ENCODE measurements at regions not wholly inside any gene's neighbourhood (a gene's known extent, or its start where the extent isn't known, plus 50 kb on each side); places are given as distances from the start of the nearest gene placed in this dataset.

DNA sequence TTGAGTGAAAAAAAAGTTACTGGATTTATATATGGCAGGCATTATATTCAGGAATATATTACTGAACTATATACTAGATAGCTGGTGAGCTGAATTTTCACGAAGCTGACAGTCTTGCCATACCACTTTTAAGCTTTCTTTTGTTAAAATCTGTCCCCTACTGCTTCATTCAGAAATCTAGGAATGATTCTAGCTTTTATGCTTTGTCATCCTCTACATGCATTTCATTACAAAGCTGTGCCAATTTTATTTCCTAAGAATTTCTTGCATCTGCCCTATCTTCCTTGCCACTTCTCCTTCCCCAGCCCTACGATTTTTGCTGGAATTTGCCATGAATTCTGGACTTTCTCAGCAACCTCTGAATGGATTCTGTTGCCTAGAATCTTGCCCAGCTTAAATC is 158.5 kb upstream of the ADGRB3 start:
- TF ChIP-seq, protein P1, sequence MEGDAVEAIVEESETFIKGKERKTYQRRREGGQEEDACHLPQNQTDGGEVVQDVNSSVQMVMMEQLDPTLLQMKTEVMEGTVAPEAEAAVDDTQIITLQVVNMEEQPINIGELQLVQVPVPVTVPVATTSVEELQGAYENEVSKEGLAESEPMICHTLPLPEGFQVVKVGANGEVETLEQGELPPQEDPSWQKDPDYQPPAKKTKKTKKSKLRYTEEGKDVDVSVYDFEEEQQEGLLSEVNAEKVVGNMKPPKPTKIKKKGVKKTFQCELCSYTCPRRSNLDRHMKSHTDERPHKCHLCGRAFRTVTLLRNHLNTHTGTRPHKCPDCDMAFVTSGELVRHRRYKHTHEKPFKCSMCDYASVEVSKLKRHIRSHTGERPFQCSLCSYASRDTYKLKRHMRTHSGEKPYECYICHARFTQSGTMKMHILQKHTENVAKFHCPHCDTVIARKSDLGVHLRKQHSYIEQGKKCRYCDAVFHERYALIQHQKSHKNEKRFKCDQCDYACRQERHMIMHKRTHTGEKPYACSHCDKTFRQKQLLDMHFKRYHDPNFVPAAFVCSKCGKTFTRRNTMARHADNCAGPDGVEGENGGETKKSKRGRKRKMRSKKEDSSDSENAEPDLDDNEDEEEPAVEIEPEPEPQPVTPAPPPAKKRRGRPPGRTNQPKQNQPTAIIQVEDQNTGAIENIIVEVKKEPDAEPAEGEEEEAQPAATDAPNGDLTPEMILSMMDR (conservative IDR thresholded peaks at IDR 0.05; ENCODE audit: control insufficient read depth, insufficient read depth, low read depth, low read length) = no peak
- DNase-seq (ENCODE audit: low read depth) = no peak
- no peak overlapping the region for H3K4me3 ChIP-seq (ENCODE audit: control insufficient read depth, low read depth, low read length)

DNA sequence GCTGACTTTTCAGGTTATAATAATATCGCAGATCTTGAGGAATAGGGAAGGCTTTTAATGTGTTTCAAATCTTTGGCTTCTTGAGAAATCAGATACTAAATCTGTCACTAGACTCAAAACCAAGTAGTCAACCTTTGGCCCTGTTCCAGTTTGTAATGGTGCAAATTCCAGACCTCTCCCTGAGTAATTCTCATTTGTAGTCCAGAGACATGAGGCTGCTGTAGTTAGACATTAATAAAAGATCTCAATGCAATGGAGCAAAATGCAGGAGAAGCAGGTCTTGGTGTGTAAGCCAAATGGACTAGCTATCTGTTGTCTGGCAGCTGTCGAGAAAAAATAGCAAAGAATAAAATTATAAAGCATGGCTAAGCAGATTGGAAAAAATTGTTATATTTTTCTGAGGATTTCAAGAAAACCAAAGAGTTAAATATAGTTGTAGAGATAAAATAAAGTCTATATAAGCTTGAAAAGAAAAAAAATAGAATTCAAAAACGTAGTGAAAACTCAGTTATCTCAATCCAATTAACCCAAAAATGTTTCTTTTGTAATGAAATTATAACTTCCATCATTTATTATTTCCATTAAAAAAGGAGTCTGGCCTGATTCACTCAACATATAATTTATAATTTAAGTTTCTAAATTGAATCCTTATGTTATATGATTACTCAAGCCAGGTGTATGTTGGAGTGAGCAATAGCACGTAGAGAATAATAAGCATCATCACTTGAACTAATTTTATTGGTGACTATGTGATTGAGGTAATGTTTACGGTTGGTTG is 161.5 kb upstream of the ADGRB3 start:
- peak; percentile 4 for DNase-seq (ENCODE audit: low read depth)
- H3K4me3 ChIP-seq (ENCODE audit: control insufficient read depth, low read depth, low read length) = no peak overlapping the region
- TF ChIP-seq, protein P1 (conservative IDR thresholded peaks at IDR 0.05; ENCODE audit: control insufficient read depth, insufficient read depth, low read depth, low read length) = no peak

DNA sequence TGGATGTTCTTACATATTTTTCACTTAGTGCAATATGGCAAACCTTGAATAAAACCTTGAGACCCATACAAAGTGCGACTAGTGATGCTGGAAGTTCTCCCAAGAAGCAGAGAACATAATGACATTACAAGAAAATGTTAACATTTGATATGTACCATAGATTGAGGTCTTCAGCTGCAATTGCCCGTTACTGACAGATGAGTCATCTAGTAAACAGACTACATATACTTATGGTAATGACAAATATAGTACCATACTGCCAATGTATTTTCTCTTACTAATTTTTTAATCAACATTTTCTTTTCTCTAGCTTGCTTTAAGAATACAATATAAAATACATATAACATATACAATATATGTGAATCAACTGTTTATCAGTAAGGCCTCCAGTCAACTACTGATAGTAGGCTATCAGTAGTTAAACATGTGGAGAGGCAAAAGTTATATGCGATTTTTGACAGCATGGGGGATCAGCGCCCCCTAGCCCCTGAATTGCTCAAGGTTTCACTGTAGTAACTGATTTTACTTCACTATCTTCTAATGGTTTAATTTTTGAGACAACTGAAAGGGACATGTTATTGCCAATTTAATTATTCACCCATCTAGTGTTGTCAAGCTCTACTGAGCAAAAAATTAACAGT is 166.7 kb upstream of the ADGRB3 start:
- DNase-seq (ENCODE audit: low read depth) = no peak
- no peak overlapping the region for H3K4me3 ChIP-seq (ENCODE audit: control insufficient read depth, low read depth, low read length)
- TF ChIP-seq, protein P1 (conservative IDR thresholded peaks at IDR 0.05; ENCODE audit: control insufficient read depth, insufficient read depth, low read depth, low read length) = peak; percentile 3

DNA sequence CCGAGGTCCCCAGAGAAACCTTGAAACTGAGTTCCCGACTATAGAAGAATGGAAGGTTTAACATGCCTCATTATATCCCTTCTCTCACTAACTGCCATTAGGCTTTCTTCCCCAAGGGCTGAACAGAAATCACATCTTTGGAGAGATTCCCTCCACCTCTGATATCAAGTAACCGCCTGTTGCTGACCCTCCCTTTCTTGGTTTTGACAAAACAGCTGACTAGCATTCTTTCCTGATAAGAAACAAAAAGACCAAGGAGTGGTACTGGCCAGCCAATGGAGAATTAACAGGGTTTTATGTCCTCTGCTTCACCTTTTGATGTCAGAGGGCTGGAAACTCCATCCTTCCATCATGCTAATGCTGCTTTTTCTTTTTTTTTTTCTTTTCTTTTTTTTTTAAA is 176.6 kb upstream of the ADGRB3 start:
- TF ChIP-seq, protein P1 (conservative IDR thresholded peaks at IDR 0.05; ENCODE audit: control insufficient read depth, insufficient read depth, low read depth, low read length) = no peak
- no peak overlapping the region for H3K4me3 ChIP-seq (ENCODE audit: control insufficient read depth, low read depth, low read length)
- DNase-seq (ENCODE audit: low read depth) = no peak

DNA sequence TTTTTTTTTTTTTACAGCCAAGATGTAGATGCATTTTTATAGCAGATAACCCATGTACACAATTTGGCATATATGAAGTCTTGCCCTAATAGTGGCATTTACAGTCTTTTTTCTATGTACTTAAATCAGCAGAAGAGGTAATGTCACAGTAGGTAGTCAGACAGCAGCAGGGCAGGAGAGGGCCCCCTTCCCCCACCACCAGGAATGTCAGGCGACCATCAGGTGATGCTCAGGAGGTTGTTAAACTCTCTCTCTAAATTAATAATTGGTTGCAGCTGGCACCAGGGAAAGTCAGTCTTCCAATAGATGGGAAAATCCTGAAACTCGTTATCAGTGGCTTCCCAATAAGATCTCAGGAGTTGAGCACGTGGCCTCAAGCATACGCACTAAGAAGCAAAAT is 188.0 kb upstream of the ADGRB3 start:
- H3K4me3 ChIP-seq (ENCODE audit: control insufficient read depth, low read depth, low read length) = no peak overlapping the region
- DNase-seq (ENCODE audit: low read depth) = no peak
- TF ChIP-seq, protein P1 (conservative IDR thresholded peaks at IDR 0.05; ENCODE audit: control insufficient read depth, insufficient read depth, low read depth, low read length) = no peak

DNA sequence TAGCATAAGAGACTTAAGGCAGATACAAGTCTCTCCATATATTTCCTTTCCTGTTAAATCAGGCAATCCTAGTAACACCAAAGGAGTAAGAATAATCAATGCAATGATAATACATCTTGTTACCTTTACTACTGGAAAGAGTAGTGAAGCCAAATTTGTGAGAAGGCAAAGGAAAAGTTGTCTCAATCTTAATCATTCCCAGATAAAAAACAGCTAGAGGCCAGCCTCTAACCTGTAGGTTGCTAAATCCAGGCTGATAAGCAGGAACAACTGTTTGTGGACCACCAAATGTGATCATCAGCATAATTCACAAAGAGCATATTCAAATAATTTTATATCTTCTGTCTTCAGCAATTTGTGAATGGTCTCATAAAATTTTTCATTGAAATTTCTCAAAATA is 189.2 kb upstream of the ADGRB3 start:
- DNase-seq (ENCODE audit: low read depth) = no peak
- H3K4me3 ChIP-seq (ENCODE audit: control insufficient read depth, low read depth, low read length) = no peak overlapping the region
- TF ChIP-seq, protein P1 (conservative IDR thresholded peaks at IDR 0.05; ENCODE audit: control insufficient read depth, insufficient read depth, low read depth, low read length) = no peak
